Right atrium auricular region (tissue), 2 donors: ENCODE measurements at regions not wholly inside any gene's neighbourhood (a gene's known extent, or its start where the extent isn't known, plus 50 kb on each side); places are given as distances from the start of the nearest gene placed in this dataset.

Source experiments
- DNase-seq: peaks from one replicate; pipeline ENCODE4 v3.0.0-alpha.2; 2019; ENCODE audit warnings: low spot score
- H3K27ac ChIP-seq, 2 donors: fragments of 200-600 bp; sonication (generic); 1 replicate in 1 of 2; 2 replicates in 1 of 2; pipeline ENCODE4 v1.5.1; 2016 to 2019
- H3K27me3 ChIP-seq, 2 donors: fragments of 200-600 bp; sonication (generic); one replicate each; pipeline versions ENCODE4 v1.5.1 to v1.6.0; 2017 to 2019
- H3K36me3 ChIP-seq: fragments of 200-600 bp; sonication (generic); one replicate; pipeline ENCODE4 v1.5.1; 2016
- H3K4me1 ChIP-seq, 2 donors: fragments of 200-600 bp; sonication (generic); one replicate each; pipeline versions ENCODE4 v1.5.1 to v1.6.0; 2017 to 2019
- H3K4me3 ChIP-seq, 2 donors: fragments of 200-600 bp; sonication (generic); 1 replicate in 1 of 2; 2 replicates in 1 of 2; pipeline ENCODE4 v1.5.1; 2017 to 2019; ENCODE audit warnings: mild to moderate bottlenecking in 1 of 2, moderate library complexity in 1 of 2
- H3K9me3 ChIP-seq, 2 donors: fragments of 200-600 bp; sonication (generic); one replicate each; pipeline ENCODE4 v1.5.1; 2019
- CTCF ChIP-seq, 2 donors: fragments of 200-600 bp; sonication (generic); IDR thresholded peaks; one replicate each; pipeline ENCODE4 v1.5.1; 2019; ENCODE audit warnings: antibody characterized with exemption in 2 of 2

DNA sequence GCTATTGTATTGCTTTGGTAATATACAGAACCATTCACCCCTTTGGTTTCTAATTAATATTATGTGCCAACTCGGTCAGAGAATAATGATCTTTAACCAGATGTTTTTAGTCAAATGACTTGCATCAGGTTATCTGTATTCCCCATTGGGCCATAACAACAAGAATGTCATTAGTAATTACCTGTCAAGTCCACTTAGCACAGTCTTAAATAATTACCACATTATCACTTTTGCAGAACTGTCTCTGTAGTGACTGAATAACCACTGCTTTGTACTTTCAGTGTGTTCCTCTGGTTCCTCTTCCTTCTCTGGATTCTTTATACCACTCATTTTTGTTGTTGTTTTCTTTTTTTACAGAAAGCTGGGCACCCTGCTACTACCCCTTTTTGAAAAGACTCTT is 257.7 kb upstream of the SPOCK3 start:
- Histone ChIP-seq H3K27me3 (no peaks in the 10 kb centered on the region), H3K27ac (no peak overlapping the region), H3K4me1 (no peaks in the 10 kb centered on the region), H3K36me3 (no peaks in the 10 kb centered on the region), H3K9me3 (no peaks in the 10 kb centered on the region), H3K4me3 (no peak overlapping the region)
- no peak for TF ChIP-seq CTCF (IDR thresholded peaks at IDR 0.05)
- no peak for DNase-seq

- Histone ChIP-seq H3K9me3 (no peaks in the 10 kb centered on the region), H3K27me3 (no peaks in the 10 kb centered on the region), H3K27ac (no peak overlapping the region), H3K4me1 (no peaks in the 10 kb centered on the region), H3K36me3 (no peaks in the 10 kb centered on the region), H3K4me3 (no peak overlapping the region)
- no peak for TF ChIP-seq CTCF (IDR thresholded peaks at IDR 0.05)
- no peak for DNase-seq
Observed at GRCh38 chr4:167509551-167509950, 275.3 kb upstream of the SPOCK3 start.

DNA sequence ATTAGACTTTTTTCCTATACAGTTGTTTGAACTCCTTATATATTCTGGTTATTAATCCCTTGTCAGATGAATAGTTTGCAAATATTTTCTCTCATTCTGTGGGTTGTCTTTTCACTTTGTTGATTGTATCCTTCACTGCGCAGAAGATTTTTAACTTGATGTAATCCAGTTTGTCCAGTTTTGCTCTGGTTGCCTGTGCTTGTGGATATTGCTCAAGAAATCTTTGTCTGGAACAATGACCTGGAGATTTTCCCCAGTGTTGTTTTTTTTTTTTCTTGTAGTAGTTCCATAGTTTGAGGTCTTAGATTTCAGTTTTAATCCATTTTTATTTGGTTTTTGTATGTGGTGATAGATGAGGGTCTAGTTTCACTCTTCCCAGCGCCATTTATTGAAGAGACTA is 289.8 kb upstream of the SPOCK3 start:
- no peaks in the 10 kb centered on the region for H3K36me3 ChIP-seq
- no peak overlapping the region for H3K4me3 ChIP-seq
- DNase-seq, result no peak
- no peaks in the 10 kb centered on the region for H3K27me3 ChIP-seq
- H3K9me3 ChIP-seq, result no peaks in the 10 kb centered on the region
- no peak overlapping the region for H3K27ac ChIP-seq
- no peak for TF ChIP-seq CTCF (IDR thresholded peaks at IDR 0.05)
- H3K4me1 ChIP-seq, result no peaks in the 10 kb centered on the region

DNA sequence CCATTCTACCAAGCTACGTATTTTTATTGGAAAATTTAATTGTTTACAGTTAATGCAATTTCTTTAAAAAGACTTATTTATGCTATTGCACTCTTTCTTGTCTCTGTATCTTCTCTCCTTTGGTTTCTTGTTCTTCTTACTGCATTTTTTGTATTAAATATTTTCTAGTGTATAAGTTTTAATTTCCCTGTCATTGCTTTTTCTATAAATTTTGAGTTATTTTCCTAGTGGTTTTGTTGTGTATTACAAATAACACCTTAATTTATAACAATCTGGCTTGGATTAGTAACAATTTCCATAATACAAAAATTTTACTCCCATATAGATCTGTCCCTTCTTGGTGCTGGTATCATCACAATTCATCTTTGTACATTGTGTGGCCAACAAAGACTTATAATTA is 303.5 kb upstream of the SPOCK3 start:
- Histone ChIP-seq H3K4me1 (no peaks in the 10 kb centered on the region), H3K9me3 (no peaks in the 10 kb centered on the region), H3K4me3 (no peak overlapping the region), H3K36me3 (no peaks in the 10 kb centered on the region), H3K27me3 (no peaks in the 10 kb centered on the region), H3K27ac (no peak overlapping the region)
- no peak for DNase-seq
- no peak for TF ChIP-seq CTCF (IDR thresholded peaks at IDR 0.05)

GRCh38 chr4:167541286-167541685 is 307.0 kb upstream of the SPOCK3 start:
- no peak overlapping the region for H3K4me3 ChIP-seq
- TF ChIP-seq CTCF (IDR thresholded peaks at IDR 0.05), result no peak
- H3K27ac ChIP-seq, result no peak overlapping the region
- no peak for DNase-seq
- H3K36me3 ChIP-seq, result no peaks in the 10 kb centered on the region
- H3K27me3 ChIP-seq, result no peaks in the 10 kb centered on the region
- no peaks in the 10 kb centered on the region for H3K4me1 ChIP-seq
- H3K9me3 ChIP-seq, result no peaks in the 10 kb centered on the region

GRCh38 chr4:167544391-167544790 is 310.1 kb upstream of the SPOCK3 start:
- Histone ChIP-seq H3K4me3 (no peak overlapping the region), H3K9me3 (no peaks in the 10 kb centered on the region), H3K27ac (no peak overlapping the region), H3K4me1 (no peaks in the 10 kb centered on the region), H3K27me3 (no peaks in the 10 kb centered on the region), H3K36me3 (no peaks in the 10 kb centered on the region)
- DNase-seq, result no peak
- no peak for TF ChIP-seq CTCF (IDR thresholded peaks at IDR 0.05)
